Mammary epithelial cell (primary cell): ENCODE measurements at regions not wholly inside any gene's neighbourhood (a gene's known extent, or its start where the extent isn't known, plus 50 kb on each side); places are given as distances from the start of the nearest gene placed in this dataset.

ENCODE experiments used
- EZH2 ChIP-seq: IDR thresholded peaks from 2 replicates; pipeline ENCODE4 v1.6.1; 2012; ENCODE audit warnings: low read length, inconsistent platforms, borderline replicate concordance
- TF ChIP-seq, protein P1 (sequence below), 2 donors: IDR thresholded peaks in 1 of 2; conservative IDR thresholded peaks in 1 of 2; 2 replicates each; pipeline ENCODE4 v1.5.1; 2011 to 2012; ENCODE audit warnings: inconsistent platforms in 2 of 2, low read length in 2 of 2, mild to moderate bottlenecking in 2 of 2, control low read depth in 1 of 2, low read depth in 1 of 2; ENCODE audit not compliant: insufficient read depth in 1 of 2; ENCODE audit errors: extremely low read depth in 1 of 2

GRCh38 chr3:99430348-99431134 lies 207.9 kb upstream of the COL8A1 start:
- TF ChIP-seq, protein P1, sequence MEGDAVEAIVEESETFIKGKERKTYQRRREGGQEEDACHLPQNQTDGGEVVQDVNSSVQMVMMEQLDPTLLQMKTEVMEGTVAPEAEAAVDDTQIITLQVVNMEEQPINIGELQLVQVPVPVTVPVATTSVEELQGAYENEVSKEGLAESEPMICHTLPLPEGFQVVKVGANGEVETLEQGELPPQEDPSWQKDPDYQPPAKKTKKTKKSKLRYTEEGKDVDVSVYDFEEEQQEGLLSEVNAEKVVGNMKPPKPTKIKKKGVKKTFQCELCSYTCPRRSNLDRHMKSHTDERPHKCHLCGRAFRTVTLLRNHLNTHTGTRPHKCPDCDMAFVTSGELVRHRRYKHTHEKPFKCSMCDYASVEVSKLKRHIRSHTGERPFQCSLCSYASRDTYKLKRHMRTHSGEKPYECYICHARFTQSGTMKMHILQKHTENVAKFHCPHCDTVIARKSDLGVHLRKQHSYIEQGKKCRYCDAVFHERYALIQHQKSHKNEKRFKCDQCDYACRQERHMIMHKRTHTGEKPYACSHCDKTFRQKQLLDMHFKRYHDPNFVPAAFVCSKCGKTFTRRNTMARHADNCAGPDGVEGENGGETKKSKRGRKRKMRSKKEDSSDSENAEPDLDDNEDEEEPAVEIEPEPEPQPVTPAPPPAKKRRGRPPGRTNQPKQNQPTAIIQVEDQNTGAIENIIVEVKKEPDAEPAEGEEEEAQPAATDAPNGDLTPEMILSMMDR (conservative IDR thresholded peaks at IDR 0.05 in 1 of 2, IDR thresholded peaks at IDR 0.05 in 1 of 2; ENCODE audit: extremely low read depth in 1 of 2, insufficient read depth in 1 of 2, low read depth in 1 of 2, low read length in 2 of 2) = no peak
- TF ChIP-seq EZH2 = no peak
